ENCODE measurements at regions not wholly inside any gene's neighbourhood (a gene's known extent, or its start where the extent isn't known, plus 50 kb on each side); places are given as distances from the start of the nearest gene placed in this dataset.

GRCh38 chr10:78381107-78381506 lies 347.4 kb downstream of the RPS24 start:
- TF ChIP-seq BHLHE40 (IDR thresholded peaks at IDR 0.05; ENCODE audit: borderline replicate concordance) (no peak), SP1 (IDR thresholded peaks at IDR 0.05) (no peak), SUZ12 (IDR thresholded peaks at IDR 0.05) (no peak), FOXM1 (IDR thresholded peaks at IDR 0.05; ENCODE audit: borderline replicate concordance) (no peak), ELF4 (IDR thresholded peaks at IDR 0.05) (no peak)

Measured in HEK293T (cell line).